ENCODE measurements at regions not wholly inside any gene's neighbourhood (a gene's known extent, or its start where the extent isn't known, plus 50 kb on each side); places are given as distances from the start of the nearest gene placed in this dataset.
A peak's percentile ranks its signal among the peaks of the same experiment; 100 is the strongest.
"Not testable (repeated sequence)": the region's sequence is repeated elsewhere in the genome, so short reads cannot be mapped to it uniquely, and the experiment has no call there.

GRCh38 chr7:65251851-65252620 is 121.6 kb upstream of the ZNF92 start:
- DNase-seq = peak in 1 of 3 donors; percentile 26

GRCh38 chr7:65250697-65251395 is 122.8 kb upstream of the ZNF92 start:
- no peak for DNase-seq

- DNase-seq = peak in 1 of 3 donors; percentile 8
Observed at GRCh38 chr7:65250216-65250615, 123.4 kb upstream of the ZNF92 start.

GRCh38 chr7:65247491-65247890 is 126.2 kb upstream of the ZNF92 start:
- DNase-seq = no peak

GRCh38 chr7:65239707-65240352 is 133.8 kb upstream of the ZNF92 start:
- peak in 1 of 3 donors; percentile 2 for DNase-seq

- DNase-seq = no peak
Observed at GRCh38 chr7:65239324-65239706, 134.3 kb upstream of the ZNF92 start.

GRCh38 chr7:65238785-65239184 is 134.9 kb upstream of the ZNF92 start:
- no peak for DNase-seq

- DNase-seq = no peak
Observed at GRCh38 chr7:65235586-65235985, 138.1 kb upstream of the ZNF92 start.

GRCh38 chr7:65233409-65234034 is 140.1 kb upstream of the ZNF92 start:
- DNase-seq = no peak

GRCh38 chr7:65230231-65230630 is 143.4 kb upstream of the ZNF92 start:
- no peak for DNase-seq

GRCh38 chr7:65225422-65226006 is 148.1 kb upstream of the ZNF92 start:
- no peak for DNase-seq

- DNase-seq = no peak
Observed at GRCh38 chr7:65222655-65223054, 151.0 kb upstream of the ZNF92 start.

GRCh38 chr7:65221683-65222082 is 152.0 kb upstream of the ZNF92 start:
- no peak for DNase-seq

- DNase-seq = no peak
Observed at GRCh38 chr7:65219623-65220022, 154.0 kb upstream of the ZNF92 start.

GRCh38 chr7:65216469-65216868 is 157.2 kb upstream of the ZNF92 start:
- DNase-seq = peak; percentile 30 to 41 (median 35)

GRCh38 chr7:65213260-65213659 is 160.4 kb upstream of the ZNF92 start:
- DNase-seq = not testable (repeated sequence)

GRCh38 chr7:65199221-65199620 is 174.4 kb upstream of the ZNF92 start:
- not testable (repeated sequence) for DNase-seq

GRCh38 chr7:65193334-65194058 is 180.2 kb upstream of the ZNF92 start:
- DNase-seq = not testable (repeated sequence)

GRCh38 chr7:65177041-65177440 is 170.6 kb upstream of the ERV3-1 start:
- not testable (repeated sequence) for DNase-seq

GRCh38 chr7:65150105-65150504 is 143.6 kb upstream of the ERV3-1 start:
- DNase-seq = not testable (repeated sequence)

GRCh38 chr7:65146118-65146914 is 139.8 kb upstream of the ERV3-1 start:
- DNase-seq = not testable (repeated sequence)

Measured in suppressor macrophage treated with lipopolysaccharide for 1 hour (primary cell).